ENCODE measurements at regions not wholly inside any gene's neighbourhood (a gene's known extent, or its start where the extent isn't known, plus 50 kb on each side); places are given as distances from the start of the nearest gene placed in this dataset.

GRCh38 chr13:48838193-48838973 lies 137.3 kb upstream of the FNDC3A start:
- CTCF ChIA-PET, result no interaction called here
- DNase-seq (ENCODE audit: low spot score), result no peak
- no peak for TF ChIP-seq CTCF (conservative IDR thresholded peaks at IDR 0.05; ENCODE audit: low read depth)
- POLR2A ChIA-PET (ENCODE audit: low non-redundant PET), result no interaction called here
- no peak overlapping the region for H3K27ac ChIP-seq

DNA sequence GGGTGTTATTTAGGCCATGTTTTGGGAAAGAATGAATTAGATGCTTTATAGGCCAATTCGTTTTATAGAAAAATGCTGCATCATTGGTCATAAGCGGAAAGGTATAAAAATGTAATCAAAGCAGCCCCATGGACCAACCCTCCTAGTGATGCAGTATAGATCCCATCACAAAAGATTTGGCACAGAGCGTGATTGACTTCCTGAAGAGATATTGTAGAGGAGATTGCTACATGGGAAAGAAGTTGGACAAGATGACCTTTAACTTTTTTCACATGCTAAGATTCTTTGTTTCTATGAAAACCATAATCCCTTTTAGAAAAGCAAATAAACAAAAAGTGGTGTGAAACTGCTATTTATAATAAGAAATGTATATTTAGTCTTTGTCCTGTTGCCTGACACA lies 136.5 kb upstream of the FNDC3A start:
- no peak for DNase-seq (ENCODE audit: low spot score)
- no peak overlapping the region for H3K27ac ChIP-seq
- ChIA-PET POLR2A (ENCODE audit: low non-redundant PET) (no interaction called here), CTCF (no interaction called here)
- TF ChIP-seq CTCF (conservative IDR thresholded peaks at IDR 0.05; ENCODE audit: low read depth), result no peak

- CTCF ChIA-PET, result no interaction called here
These were observed 135.3 kb upstream of the FNDC3A start for GRCh38 chr13:48840366-48840765.

GRCh38 chr13:48842316-48842715 lies 133.4 kb upstream of the FNDC3A start:
- CTCF ChIA-PET, result interaction anchor here (0.7 kb wide), 1 partner anchor 262 kb away, joined by 4 read pairs; no protein-coding TSS in a partner anchor
- no peak overlapping the region for H3K27ac ChIP-seq
- no peak for DNase-seq (ENCODE audit: low spot score)
- POLR2A ChIA-PET (ENCODE audit: low non-redundant PET), result no interaction called here
- TF ChIP-seq CTCF (conservative IDR thresholded peaks at IDR 0.05; ENCODE audit: low read depth), result no peak

More at GRCh38 chr13:48840366-48840765, 135.3 kb upstream of the FNDC3A start:
- no peak overlapping the region for H3K27ac ChIP-seq
- POLR2A ChIA-PET (ENCODE audit: low non-redundant PET), result no interaction called here
- DNase-seq (ENCODE audit: low spot score), result no peak
- TF ChIP-seq CTCF (conservative IDR thresholded peaks at IDR 0.05; ENCODE audit: low read depth), result no peak

DNA sequence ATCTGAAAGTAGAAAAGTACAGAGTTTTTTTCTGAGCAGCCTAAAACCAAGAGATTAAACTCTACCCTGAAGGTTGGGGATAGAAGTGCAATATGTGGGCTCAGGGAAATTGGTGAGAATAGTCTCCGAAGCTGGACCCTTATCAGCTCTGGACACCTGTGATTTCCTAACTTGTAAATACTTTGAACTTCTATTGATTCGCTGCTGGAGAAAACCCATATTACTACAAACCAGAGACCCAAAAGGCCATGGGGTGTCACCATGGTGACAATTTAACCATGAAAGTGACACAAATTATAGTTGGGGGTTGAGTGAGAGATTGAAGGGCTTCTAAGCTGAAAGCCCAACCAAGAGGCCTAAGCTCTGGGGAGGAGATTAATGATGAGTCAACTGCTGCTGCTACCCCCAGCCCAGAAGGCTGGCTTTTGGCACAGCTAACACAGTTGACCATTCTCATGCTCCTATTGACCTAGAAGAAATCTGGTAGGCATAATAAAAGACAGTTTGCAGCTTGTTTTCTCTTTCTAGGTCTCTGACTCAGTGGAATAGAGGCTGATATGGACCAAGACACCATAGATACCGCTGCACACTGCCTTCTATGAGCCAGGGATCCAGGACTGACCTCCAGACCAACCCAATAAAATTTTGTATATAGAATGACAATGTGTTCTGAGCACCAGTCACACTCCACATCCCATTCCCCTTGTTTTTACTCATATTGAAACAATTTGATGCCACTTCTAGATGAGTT lies 131.9 kb upstream of the FNDC3A start:
- POLR2A ChIA-PET (ENCODE audit: low non-redundant PET), result no interaction called here
- TF ChIP-seq CTCF (conservative IDR thresholded peaks at IDR 0.05; ENCODE audit: low read depth), result no peak
- CTCF ChIA-PET, result interaction anchor here (1.0 kb wide), 1 partner anchor 14 kb away, joined by 3 read pairs; no protein-coding TSS in a partner anchor
- no peak overlapping the region for H3K27ac ChIP-seq
- no peak for DNase-seq (ENCODE audit: low spot score)

- no peak for TF ChIP-seq CTCF (conservative IDR thresholded peaks at IDR 0.05; ENCODE audit: low read depth)
- POLR2A ChIA-PET (ENCODE audit: low non-redundant PET), result no interaction called here
- CTCF ChIA-PET, result no interaction called here
- DNase-seq (ENCODE audit: low spot score), result no peak
- no peak overlapping the region for H3K27ac ChIP-seq
These were observed 131.0 kb upstream of the FNDC3A start for GRCh38 chr13:48844676-48845075.
